Adrenal gland (tissue), 5 donors: ENCODE measurements at regions not wholly inside any gene's neighbourhood (a gene's known extent, or its start where the extent isn't known, plus 50 kb on each side); places are given as distances from the start of the nearest gene placed in this dataset.

Experiments used
- POLR2A ChIP-seq, 2 donors: fragments of 450-650 bp; IDR thresholded peaks; one replicate each; pipeline ENCODE4 v1.6.1; 2017; ENCODE audit warnings: antibody characterized with exemption in 2 of 2, mild to moderate bottlenecking in 2 of 2, moderate library complexity in 1 of 2
- TF ChIP-seq, protein P1 (sequence below), 6 experiments: fragments of 450-650 bp in 4 of 6; fragments of 200-600 bp in 2 of 6; sonication (generic) in 1 of 6; IDR thresholded peaks; 1 replicate in 5 of 6; 2 replicates in 1 of 6; pipeline versions ENCODE4 v1.5.1 to v1.8.0; 2016 to 2021; ENCODE audit warnings: antibody characterized with exemption in 6 of 6, mild to moderate bottlenecking in 2 of 6, moderate library complexity in 1 of 6
- donor health status: DM: no; HTN: no; CAD: no.

DNA sequence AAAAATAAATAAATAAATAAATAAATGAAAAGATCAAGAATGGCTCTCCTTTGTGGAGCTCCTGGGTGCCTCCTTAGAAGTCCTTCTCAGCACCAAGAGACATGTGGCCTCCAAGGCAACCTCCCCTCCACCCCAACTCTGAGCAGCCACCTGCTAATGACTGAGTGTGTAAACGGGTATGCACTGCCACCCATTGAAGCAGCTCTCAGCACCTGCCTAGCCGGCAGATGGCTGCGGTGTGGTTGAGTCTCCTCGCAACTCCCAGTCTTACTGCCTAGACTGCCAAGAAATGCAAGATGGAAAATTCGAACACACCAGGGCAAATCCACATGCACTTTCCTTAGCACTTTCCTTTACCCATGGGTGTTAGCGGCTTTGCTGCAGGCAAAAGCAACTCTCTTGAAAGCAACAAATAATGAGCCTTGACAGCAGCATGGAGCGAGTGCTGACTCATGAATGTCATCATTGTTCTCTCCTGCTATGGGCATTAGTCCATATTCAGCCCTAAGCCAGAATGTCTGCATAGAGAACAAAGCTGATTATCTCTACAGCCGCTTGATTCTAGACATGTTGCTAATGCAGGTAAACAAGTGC is 913.9 kb upstream of the AUTS2 start:
- TF ChIP-seq, protein P1, sequence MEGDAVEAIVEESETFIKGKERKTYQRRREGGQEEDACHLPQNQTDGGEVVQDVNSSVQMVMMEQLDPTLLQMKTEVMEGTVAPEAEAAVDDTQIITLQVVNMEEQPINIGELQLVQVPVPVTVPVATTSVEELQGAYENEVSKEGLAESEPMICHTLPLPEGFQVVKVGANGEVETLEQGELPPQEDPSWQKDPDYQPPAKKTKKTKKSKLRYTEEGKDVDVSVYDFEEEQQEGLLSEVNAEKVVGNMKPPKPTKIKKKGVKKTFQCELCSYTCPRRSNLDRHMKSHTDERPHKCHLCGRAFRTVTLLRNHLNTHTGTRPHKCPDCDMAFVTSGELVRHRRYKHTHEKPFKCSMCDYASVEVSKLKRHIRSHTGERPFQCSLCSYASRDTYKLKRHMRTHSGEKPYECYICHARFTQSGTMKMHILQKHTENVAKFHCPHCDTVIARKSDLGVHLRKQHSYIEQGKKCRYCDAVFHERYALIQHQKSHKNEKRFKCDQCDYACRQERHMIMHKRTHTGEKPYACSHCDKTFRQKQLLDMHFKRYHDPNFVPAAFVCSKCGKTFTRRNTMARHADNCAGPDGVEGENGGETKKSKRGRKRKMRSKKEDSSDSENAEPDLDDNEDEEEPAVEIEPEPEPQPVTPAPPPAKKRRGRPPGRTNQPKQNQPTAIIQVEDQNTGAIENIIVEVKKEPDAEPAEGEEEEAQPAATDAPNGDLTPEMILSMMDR (IDR thresholded peaks at IDR 0.05): no peak
- TF ChIP-seq POLR2A (IDR thresholded peaks at IDR 0.05): no peak
